SK-N-MC (cell line): ENCODE measurements at regions not wholly inside any gene's neighbourhood (a gene's known extent, or its start where the extent isn't known, plus 50 kb on each side); places are given as distances from the start of the nearest gene placed in this dataset.

Experiments used
- EZH2 ChIP-seq: fragments of 200-600 bp; sonication (generic); IDR thresholded peaks from one replicate; pipeline ENCODE4 v1.6.1; 2017; ENCODE audit warnings: antibody characterized with exemption
- POLR2AphosphoS5 ChIP-seq: IDR thresholded peaks from 2 replicates; pipeline ENCODE4 v1.6.1; 2012; ENCODE audit warnings: mild to moderate bottlenecking, low read depth, low read length, borderline replicate concordance

- TF ChIP-seq EZH2 (no peak), POLR2AphosphoS5 (no peak)
These were observed 306.4 kb downstream of the TBC1D4 start for GRCh38 chr13:75175575-75175974.
